LoVo (cell line): ENCODE measurements at regions not wholly inside any gene's neighbourhood (a gene's known extent, or its start where the extent isn't known, plus 50 kb on each side); places are given as distances from the start of the nearest gene placed in this dataset.

Source experiments
- DNase-seq: peaks from one replicate; pipeline ENCODE4 v3.0.0-alpha.2; 2016; ENCODE audit warnings: low spot score

- no peak for DNase-seq
These were observed 70.4 kb upstream of the TAMM41 start for GRCh38 chr3:11917051-11917450.

DNA sequence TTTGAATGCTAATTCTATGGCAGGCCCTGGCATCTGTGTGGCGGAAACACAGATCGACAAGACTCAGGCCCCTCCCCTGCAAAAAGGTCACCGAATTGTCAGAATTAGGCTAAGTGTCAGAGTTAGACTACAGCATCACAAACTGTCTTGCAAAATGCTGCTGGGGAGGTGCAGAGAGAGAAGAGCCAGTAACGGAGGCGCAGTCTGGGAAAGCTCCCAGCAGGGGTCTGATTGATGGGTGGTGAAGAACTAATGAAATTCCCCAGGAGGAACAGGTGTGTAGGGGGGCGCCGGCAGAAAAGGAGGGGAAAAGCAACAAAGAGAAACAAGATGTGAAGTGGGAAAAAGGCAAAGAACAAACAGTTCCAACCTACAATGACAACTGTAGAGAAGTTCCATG is 72.7 kb upstream of the TAMM41 start:
- no peak for DNase-seq

GRCh38 chr3:11924518-11924917 is 77.8 kb upstream of the TAMM41 start:
- DNase-seq: no peak

DNA sequence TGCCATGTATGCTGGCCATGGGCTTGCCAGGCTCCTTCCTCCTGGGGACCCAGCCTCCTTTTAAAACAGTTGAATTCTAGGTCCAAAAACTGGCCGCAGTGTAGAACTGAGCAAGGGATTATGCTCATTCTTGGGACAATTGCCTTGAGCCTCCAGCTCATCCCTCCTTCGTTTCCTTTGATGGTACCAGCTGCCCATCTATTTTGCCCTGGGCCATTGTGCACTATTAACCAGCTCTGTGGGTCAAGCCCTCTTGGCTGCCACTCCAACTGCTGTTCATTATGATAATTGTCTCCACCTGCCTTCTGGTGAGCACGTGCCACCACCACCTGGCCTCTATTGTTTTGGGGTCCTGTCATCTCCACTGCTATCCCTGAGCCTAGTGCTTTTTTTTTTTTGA is 75.8 kb upstream of the SYN2 start:
- no peak for DNase-seq

GRCh38 chr3:11929531-11929930 is 74.7 kb upstream of the SYN2 start:
- DNase-seq: no peak

DNA sequence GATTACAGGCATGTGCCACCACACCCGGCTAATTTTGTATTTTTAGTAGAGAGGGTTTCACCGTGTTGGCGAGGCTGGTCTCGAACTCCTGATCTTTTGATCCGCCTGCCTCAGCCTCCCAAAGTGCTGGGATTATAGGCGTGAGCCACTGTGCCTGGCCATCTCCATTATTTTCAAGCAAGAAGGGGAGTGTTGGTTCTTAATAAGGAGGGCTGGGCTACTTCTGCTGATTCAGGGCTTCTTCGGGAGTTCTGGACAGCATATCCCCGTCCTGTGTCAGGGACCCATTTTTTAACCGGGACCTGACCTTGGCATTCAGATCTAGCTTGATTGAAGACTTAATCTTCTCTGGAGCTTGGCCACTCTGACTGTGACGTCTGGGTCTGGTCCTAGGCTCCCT is 74.1 kb upstream of the SYN2 start:
- DNase-seq: no peak

DNA sequence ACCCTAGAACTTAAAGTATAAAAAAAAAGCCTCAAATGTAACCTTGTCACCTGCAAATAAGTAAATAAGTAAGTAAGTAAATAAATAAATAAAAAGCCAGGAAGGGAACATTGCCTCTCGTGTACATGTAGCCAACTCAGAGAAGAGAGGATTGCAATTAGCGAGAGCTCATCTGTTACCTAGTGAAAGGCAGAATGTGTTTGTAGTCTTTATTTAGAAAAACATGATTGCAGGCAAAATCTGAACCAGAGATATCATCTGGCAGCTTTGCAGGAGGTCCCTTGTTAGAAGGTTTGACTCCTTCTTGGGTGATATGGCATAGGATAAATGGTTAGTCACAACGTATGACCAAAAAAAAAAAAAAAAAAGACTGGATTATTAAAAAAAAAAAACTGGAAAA is 71.6 kb upstream of the SYN2 start:
- no peak for DNase-seq

DNA sequence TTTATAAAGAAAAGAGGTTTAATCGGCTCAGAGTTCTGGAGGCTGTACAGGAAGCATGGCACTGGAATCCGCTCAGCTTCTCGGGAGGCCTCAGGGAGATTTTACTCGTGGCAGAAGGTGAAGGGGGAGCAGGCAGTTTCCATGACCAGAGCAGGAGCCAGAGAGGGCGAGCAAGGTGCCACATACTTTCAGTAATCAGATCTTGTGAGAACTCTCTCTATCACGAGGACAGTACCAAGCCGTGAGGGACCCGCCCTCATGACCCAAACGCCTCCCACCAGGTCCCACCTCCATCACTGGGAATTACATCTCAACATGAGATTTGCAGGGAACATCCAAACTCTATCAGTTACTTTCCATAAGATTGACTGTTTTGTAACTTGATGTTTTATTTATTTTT is 70.7 kb upstream of the SYN2 start:
- no peak for DNase-seq

- peak; percentile 26 for DNase-seq
These were observed 60.0 kb upstream of the SYN2 start for GRCh38 chr3:11944052-11944673.

DNA sequence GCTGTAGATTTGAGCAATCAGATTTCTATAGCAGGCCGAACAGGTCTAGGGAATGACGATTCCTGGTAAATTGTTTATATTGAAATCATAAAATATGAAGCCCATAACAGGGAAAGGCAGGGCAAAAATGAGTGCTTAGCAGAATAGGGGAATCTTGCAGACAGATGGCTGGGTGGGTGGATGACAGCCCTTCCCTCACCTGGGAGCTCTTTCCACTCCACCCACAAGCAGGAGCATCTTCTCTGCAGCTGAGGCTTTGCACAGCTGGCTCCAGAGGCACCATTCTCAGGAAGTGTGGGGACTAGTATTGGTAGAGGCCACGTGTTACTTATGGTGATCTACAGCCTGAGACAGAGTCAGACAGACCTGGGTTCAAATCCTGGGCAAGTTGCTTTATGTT is 55.9 kb upstream of the SYN2 start:
- DNase-seq: no peak

- DNase-seq: no peak
These were observed 55.3 kb upstream of the SYN2 start for GRCh38 chr3:11948866-11949265.

DNA sequence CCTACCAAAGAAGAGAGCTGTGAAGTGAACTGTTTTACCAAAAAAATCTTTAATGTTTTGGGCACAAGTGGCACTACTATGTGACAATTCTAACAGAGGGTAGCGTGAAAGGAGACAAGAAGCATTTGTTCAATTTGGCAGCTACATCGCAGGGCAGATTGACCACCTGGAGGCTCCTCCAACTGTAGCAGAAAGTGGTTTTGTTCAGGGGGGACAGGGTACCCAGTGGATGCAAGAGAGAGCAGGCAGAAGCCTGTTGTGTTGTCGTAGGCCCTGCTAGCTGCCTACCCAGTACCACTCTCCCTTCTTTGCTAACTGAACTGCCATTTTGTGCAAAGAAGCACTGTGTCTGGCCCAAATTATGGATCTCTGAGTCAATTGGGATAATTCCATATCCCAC is 54.8 kb upstream of the SYN2 start:
- DNase-seq: no peak

DNA sequence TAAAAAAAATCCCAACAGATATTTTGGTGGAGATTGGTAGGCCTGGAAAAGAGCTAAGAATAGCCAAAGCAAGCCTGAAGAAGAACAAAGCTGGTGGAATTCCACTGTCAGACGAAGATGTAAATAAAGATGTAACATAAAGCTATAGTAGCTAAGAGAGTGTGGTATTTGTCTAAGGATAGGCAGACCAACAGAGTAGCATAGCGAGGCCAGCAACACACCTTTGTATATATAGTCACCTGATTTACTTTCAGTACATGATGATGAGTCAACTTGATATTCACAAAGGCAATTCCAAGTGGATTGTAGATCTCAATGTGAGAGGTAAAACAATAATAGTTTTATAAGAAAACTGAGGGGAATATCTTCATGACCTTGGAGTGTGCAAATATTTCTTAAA is 53.6 kb upstream of the SYN2 start:
- DNase-seq: peak; percentile 5

DNA sequence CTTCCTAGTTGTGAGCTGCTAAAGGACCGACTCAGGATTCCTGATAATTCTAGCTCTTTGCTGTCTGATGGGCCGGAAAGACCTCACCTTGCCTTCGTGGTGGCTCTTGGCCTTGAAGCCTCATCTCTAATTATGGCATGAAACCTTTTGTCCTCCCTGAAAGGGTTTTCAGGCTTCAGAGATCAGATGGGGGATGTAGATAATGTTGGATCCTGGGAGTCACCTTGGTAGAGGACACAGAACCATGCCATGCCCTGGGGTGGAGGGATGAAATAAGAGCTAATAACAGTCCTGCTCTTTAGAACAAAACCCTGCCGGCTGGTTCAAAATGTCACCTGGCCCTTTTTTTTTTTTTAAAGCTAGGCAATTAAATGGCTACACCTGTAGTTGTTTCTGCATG is 50.8 kb upstream of the SYN2 start:
- no peak for DNase-seq

DNA sequence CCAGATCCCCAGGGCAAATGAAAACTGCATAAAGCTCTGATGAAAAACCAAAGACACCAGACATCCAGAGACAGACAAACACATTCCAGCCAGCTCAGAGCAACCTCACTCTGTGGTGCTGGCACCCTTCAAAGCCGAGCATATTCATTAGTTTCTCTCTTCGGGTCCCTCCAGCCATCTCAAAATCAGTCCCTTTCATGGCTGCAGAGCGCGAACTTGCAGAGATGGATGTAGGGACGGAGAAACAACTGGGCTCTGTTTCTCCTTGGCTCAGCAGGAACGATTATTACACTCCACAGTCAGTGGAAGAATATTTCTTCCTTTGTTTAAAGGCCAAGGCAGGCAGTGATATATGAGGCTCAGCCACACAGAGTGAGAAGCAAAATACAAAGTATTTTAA is 50.4 kb upstream of the SYN2 start:
- DNase-seq: no peak

GRCh38 chr3:11954312-11954934 is 49.8 kb upstream of the SYN2 start:
- DNase-seq: no peak
